ENCODE measurements at regions not wholly inside any gene's neighbourhood (a gene's known extent, or its start where the extent isn't known, plus 50 kb on each side); places are given as distances from the start of the nearest gene placed in this dataset.
"Not testable (repeated sequence)": the region's sequence is repeated elsewhere in the genome, so short reads cannot be mapped to it uniquely, and the experiment has no call there.

- H3K9ac ChIP-seq (ENCODE audit: low read length): no peak overlapping the region
- Mint-ChIP-seq H3K4me3 (no peak overlapping the region), H3K9me3 (ENCODE audit: insufficient read depth) (no peaks in the 10 kb centered on the region), H3K4me1 (no peaks in the 10 kb centered on the region), H3K27ac (no peak overlapping the region), H3K27me3 (no peaks in the 10 kb centered on the region)
- DNase-seq (no peak), ATAC-seq (ENCODE audit: low read depth) (no peak)
- H3K4me3 ChIP-seq (ENCODE audit: control extremely low read depth in 1 of 5, extremely low read depth in 1 of 5, insufficient read depth in 1 of 5, low read depth in 2 of 5, low read length in 4 of 5): no peak overlapping the region
- no peaks in the 10 kb centered on the region for H3K4me1 ChIP-seq (ENCODE audit: control insufficient read depth in 2 of 2, insufficient read depth in 2 of 2, low read length in 2 of 2)
- no peaks in the 10 kb centered on the region for H3K36me3 ChIP-seq (replicated peaks in 1 of 2; ENCODE audit: control extremely low read depth in 1 of 2, control insufficient read depth in 1 of 2, extremely low read depth in 1 of 2, insufficient read depth in 2 of 2, low read length in 1 of 2)
- intact Hi-C loops (cut with micrococcal nuclease): no loop called here
- ChIA-PET CTCF (no interaction called here), POLR2A (no interaction called here)
- H3K9me3 ChIP-seq (ENCODE audit: control extremely low read depth in 1 of 3, control insufficient read depth in 2 of 3, insufficient read depth in 1 of 3, low read length in 2 of 3): peaks cover 0 to 3% (median 1%) of the 10 kb centered on the region in 3 donors
- no CpG with 5 or more reads among the region's 1 CpG for WGBS (ENCODE audit: insufficient coverage)
- H3K27ac ChIP-seq (ENCODE audit: low read length in 2 of 2): no peak overlapping the region
- no peak for TF ChIP-seq CTCF (IDR thresholded peaks at IDR 0.05)
- no peak for TF ChIP-seq EZH2 (IDR thresholded peaks at IDR 0.05; ENCODE audit: borderline replicate concordance, insufficient read depth, low read depth, low read length, poor library complexity, severe bottlenecking)
- no peaks in the 10 kb centered on the region for H3K79me2 ChIP-seq (ENCODE audit: control insufficient read depth, insufficient read depth, low read length)
- H3K27me3 ChIP-seq (replicated peaks in 1 of 4; ENCODE audit: control extremely low read depth in 1 of 4, control insufficient read depth in 3 of 4, insufficient read depth in 4 of 4, low read length in 3 of 4): no peaks in the 10 kb centered on the region
- H4K20me1 ChIP-seq (ENCODE audit: control insufficient read depth, insufficient read depth, low read length, poor library complexity, severe bottlenecking): no peaks in the 10 kb centered on the region
- H3K4me2 ChIP-seq (replicated peaks; ENCODE audit: low read depth, low read length, poor library complexity, severe bottlenecking): no peak overlapping the region
- H2AFZ ChIP-seq (ENCODE audit: insufficient read depth, low read depth, low read length, poor library complexity, severe bottlenecking): no peak overlapping the region
Measured at GRCh38 chr4:107333518-107333917, 297.4 kb upstream of the DKK2 start.

- CTCF ChIA-PET; H3K9me3 ChIP-seq (ENCODE audit: control extremely low read depth in 1 of 3, control insufficient read depth in 2 of 3, insufficient read depth in 1 of 3, low read length in 2 of 3); H3K4me3 Mint-ChIP-seq; POLR2A ChIA-PET; H4K20me1 ChIP-seq (ENCODE audit: control insufficient read depth, insufficient read depth, low read length, poor library complexity, severe bottlenecking); DNase-seq; H3K27ac Mint-ChIP-seq; H3K27ac ChIP-seq (ENCODE audit: low read length in 2 of 2); H3K9ac ChIP-seq (ENCODE audit: low read length); H3K79me2 ChIP-seq (ENCODE audit: control insufficient read depth, insufficient read depth, low read length); H3K4me2 ChIP-seq (replicated peaks; ENCODE audit: low read depth, low read length, poor library complexity, severe bottlenecking); H3K4me1 ChIP-seq (ENCODE audit: control insufficient read depth in 2 of 2, insufficient read depth in 2 of 2, low read length in 2 of 2); H3K4me1 Mint-ChIP-seq; H3K9me3 Mint-ChIP-seq (ENCODE audit: insufficient read depth); H3K27me3 Mint-ChIP-seq; H2AFZ ChIP-seq (ENCODE audit: insufficient read depth, low read depth, low read length, poor library complexity, severe bottlenecking); intact Hi-C loops (cut with micrococcal nuclease); ATAC-seq (ENCODE audit: low read depth); H3K36me3 ChIP-seq (replicated peaks in 1 of 2; ENCODE audit: control extremely low read depth in 1 of 2, control insufficient read depth in 1 of 2, extremely low read depth in 1 of 2, insufficient read depth in 2 of 2, low read length in 1 of 2); H3K27me3 ChIP-seq (replicated peaks in 1 of 4; ENCODE audit: control extremely low read depth in 1 of 4, control insufficient read depth in 3 of 4, insufficient read depth in 4 of 4, low read length in 3 of 4); H3K4me3 ChIP-seq (ENCODE audit: control extremely low read depth in 1 of 5, extremely low read depth in 1 of 5, insufficient read depth in 1 of 5, low read depth in 2 of 5, low read length in 4 of 5): not testable (repeated sequence)
- no CpG with 5 or more reads among the region's 1 CpG for WGBS (ENCODE audit: insufficient coverage)
Measured at GRCh38 chr4:107332656-107333055, 296.5 kb upstream of the DKK2 start.

Measured in B cell (primary cell).